ENCODE measurements at regions not wholly inside any gene's neighbourhood (a gene's known extent, or its start where the extent isn't known, plus 50 kb on each side); places are given as distances from the start of the nearest gene placed in this dataset.

DNA sequence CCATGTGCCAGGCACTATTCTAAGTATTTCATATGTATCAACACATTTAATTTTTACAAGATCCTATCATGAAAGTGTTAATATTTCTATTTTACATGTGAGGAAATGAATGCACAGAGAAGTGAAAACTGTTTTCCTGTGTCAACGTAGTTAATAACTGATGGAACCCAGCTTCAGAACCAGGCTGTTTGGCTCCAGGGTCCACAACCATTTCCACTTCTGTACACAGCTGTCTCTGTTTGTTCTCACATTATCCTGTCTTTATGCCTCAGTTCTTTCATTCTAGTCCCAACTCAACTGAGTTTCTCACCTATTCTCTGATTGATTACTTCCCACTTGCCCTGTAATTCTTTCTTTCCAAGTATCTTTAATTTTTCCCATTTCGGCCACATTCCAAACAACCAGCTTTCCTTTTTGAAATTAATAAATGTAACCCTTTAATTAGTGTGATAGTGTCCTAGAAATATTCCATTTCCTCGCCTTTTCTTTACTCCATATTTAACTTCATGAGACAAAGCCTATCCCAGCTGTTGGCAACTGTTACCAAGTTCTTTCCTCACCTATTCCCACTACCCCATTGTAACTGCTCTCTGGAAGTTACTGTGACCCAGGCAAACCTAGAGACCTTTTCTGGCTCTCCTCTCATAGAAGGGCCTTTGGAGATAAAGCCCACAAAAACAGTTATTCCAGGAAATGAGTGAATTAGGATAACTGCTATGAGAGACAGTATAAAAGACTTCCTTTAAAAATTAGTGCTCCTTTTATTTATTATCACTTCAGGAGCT, 218.7 kb downstream of the RASSF9 start:
- TF ChIP-seq POLR2A (IDR thresholded peaks at IDR 0.05), result no peak
- no peak for TF ChIP-seq CTCF (IDR thresholded peaks at IDR 0.05)
